ENCODE measurements at regions not wholly inside any gene's neighbourhood (a gene's known extent, or its start where the extent isn't known, plus 50 kb on each side); places are given as distances from the start of the nearest gene placed in this dataset.

- no peak for DNase-seq
- no peaks in the 10 kb centered on the region for H3K9me3 ChIP-seq (ENCODE audit: low read depth)
- in situ Hi-C loops (cut with MboI): no loop called here
Measured at GRCh38 chr10:8539056-8539455, 484.6 kb downstream of the GATA3 start.

GRCh38 chr10:8543361-8544056, 489.0 kb downstream of the GATA3 start:
- TF ChIP-seq EZH2phosphoT487 (IDR thresholded peaks at IDR 0.05; ENCODE audit: insufficient read depth, low read depth) (no peak), EZH2 (IDR thresholded peaks at IDR 0.05; ENCODE audit: insufficient read depth, poor library complexity, severe bottlenecking) (no peak)
- 5 to 8% methylated on average over 3 of the region's 3 CpGs for WGBS, 2 experiments (ENCODE audit: low coverage in 1 of 2, low lambda C conversion rate in 2 of 2, missing lambda C conversion rate in 2 of 2)
- no peak for DNase-seq
- no peaks in the 10 kb centered on the region for H3K27me3 ChIP-seq (replicated peaks; ENCODE audit: insufficient read depth)
- no peak overlapping the region for H3K4me2 ChIP-seq (ENCODE audit: unreplicated experiment)
- H3K27ac ChIP-seq: no peak overlapping the region
- H3K36me3 ChIP-seq (ENCODE audit: low read depth): no peaks in the 10 kb centered on the region
- no peak overlapping the region for H3K9ac ChIP-seq
- H3K4me3 ChIP-seq: no peak overlapping the region
- H3K4me1 ChIP-seq (ENCODE audit: insufficient read depth): no peaks in the 10 kb centered on the region
- H3K9me3 ChIP-seq (ENCODE audit: low read depth): no peaks in the 10 kb centered on the region
- H3K79me2 ChIP-seq (ENCODE audit: insufficient read depth): no peaks in the 10 kb centered on the region
- H3K9me2 ChIP-seq (ENCODE audit: insufficient read depth): no peaks in the 10 kb centered on the region
- no peak overlapping the region for H2AFZ ChIP-seq
- in situ Hi-C loops (cut with MboI): no loop called here
- no peaks in the 10 kb centered on the region for H4K20me1 ChIP-seq (ENCODE audit: insufficient read depth)
- H3F3A ChIP-seq (ENCODE audit: insufficient read depth): no peaks in the 10 kb centered on the region

More at GRCh38 chr10:8539056-8539455, 484.6 kb downstream of the GATA3 start:
- no peak overlapping the region for H2AFZ ChIP-seq
- no peak overlapping the region for H3K4me2 ChIP-seq (ENCODE audit: unreplicated experiment)
- 4 to 6% methylated on average over 3 of the region's 3 CpGs for WGBS, 2 experiments (ENCODE audit: low coverage in 1 of 2, low lambda C conversion rate in 2 of 2, missing lambda C conversion rate in 2 of 2)
- TF ChIP-seq EZH2phosphoT487 (IDR thresholded peaks at IDR 0.05; ENCODE audit: insufficient read depth, low read depth) (no peak), EZH2 (IDR thresholded peaks at IDR 0.05; ENCODE audit: insufficient read depth, poor library complexity, severe bottlenecking) (no peak)
- H3K27ac ChIP-seq: no peak overlapping the region
- no peaks in the 10 kb centered on the region for H3K4me1 ChIP-seq (ENCODE audit: insufficient read depth)
- no peaks in the 10 kb centered on the region for H3K36me3 ChIP-seq (ENCODE audit: low read depth)
- H4K20me1 ChIP-seq (ENCODE audit: insufficient read depth): no peaks in the 10 kb centered on the region
- H3K9ac ChIP-seq: no peak overlapping the region
- H3K79me2 ChIP-seq (ENCODE audit: insufficient read depth): no peaks in the 10 kb centered on the region
- H3K27me3 ChIP-seq (replicated peaks; ENCODE audit: insufficient read depth): no peaks in the 10 kb centered on the region
- H3K9me2 ChIP-seq (ENCODE audit: insufficient read depth): no peaks in the 10 kb centered on the region
- no peak overlapping the region for H3K4me3 ChIP-seq
- H3F3A ChIP-seq (ENCODE audit: insufficient read depth): no peaks in the 10 kb centered on the region

- DNase-seq: no peak
- Histone ChIP-seq H3K36me3 (ENCODE audit: low read depth) (no peaks in the 10 kb centered on the region), H3K4me1 (ENCODE audit: insufficient read depth) (no peaks in the 10 kb centered on the region), H3K4me3 (no peak overlapping the region), H3K9me2 (ENCODE audit: insufficient read depth) (no peaks in the 10 kb centered on the region), H3K9me3 (ENCODE audit: low read depth) (no peaks in the 10 kb centered on the region), H3K27me3 (replicated peaks; ENCODE audit: insufficient read depth) (no peaks in the 10 kb centered on the region), H3K27ac (no peak overlapping the region), H3F3A (ENCODE audit: insufficient read depth) (no peaks in the 10 kb centered on the region), H4K20me1 (ENCODE audit: insufficient read depth) (no peaks in the 10 kb centered on the region), H2AFZ (no peak overlapping the region), H3K79me2 (ENCODE audit: insufficient read depth) (no peaks in the 10 kb centered on the region), H3K9ac (no peak overlapping the region), H3K4me2 (ENCODE audit: unreplicated experiment) (no peak overlapping the region)
- in situ Hi-C loops (cut with MboI): no loop called here
- WGBS, 2 experiments (ENCODE audit: low coverage in 1 of 2, low lambda C conversion rate in 2 of 2, missing lambda C conversion rate in 2 of 2): 23 to 33% methylated on average over 2 of the region's 2 CpGs
- TF ChIP-seq EZH2phosphoT487 (IDR thresholded peaks at IDR 0.05; ENCODE audit: insufficient read depth, low read depth) (no peak), EZH2 (IDR thresholded peaks at IDR 0.05; ENCODE audit: insufficient read depth, poor library complexity, severe bottlenecking) (no peak)
Measured at GRCh38 chr10:8544057-8544380, 489.5 kb downstream of the GATA3 start.

- no peaks in the 10 kb centered on the region for H3K9me3 ChIP-seq (ENCODE audit: low read depth)
- H3K27ac ChIP-seq: no peak overlapping the region
- H3K4me3 ChIP-seq: no peak overlapping the region
- no peaks in the 10 kb centered on the region for H3F3A ChIP-seq (ENCODE audit: insufficient read depth)
- TF ChIP-seq EZH2 (IDR thresholded peaks at IDR 0.05; ENCODE audit: insufficient read depth, poor library complexity, severe bottlenecking) (no peak), EZH2phosphoT487 (IDR thresholded peaks at IDR 0.05; ENCODE audit: insufficient read depth, low read depth) (no peak)
- H4K20me1 ChIP-seq (ENCODE audit: insufficient read depth): no peaks in the 10 kb centered on the region
- no peaks in the 10 kb centered on the region for H3K36me3 ChIP-seq (ENCODE audit: low read depth)
- in situ Hi-C loops (cut with MboI): no loop called here
- H3K4me2 ChIP-seq (ENCODE audit: unreplicated experiment): no peak overlapping the region
- H3K9ac ChIP-seq: no peak overlapping the region
- no peaks in the 10 kb centered on the region for H3K9me2 ChIP-seq (ENCODE audit: insufficient read depth)
- H3K4me1 ChIP-seq (ENCODE audit: insufficient read depth): no peaks in the 10 kb centered on the region
- no peak overlapping the region for H2AFZ ChIP-seq
- H3K27me3 ChIP-seq (replicated peaks; ENCODE audit: insufficient read depth): no peaks in the 10 kb centered on the region
- no peak for DNase-seq
- WGBS, 2 experiments (ENCODE audit: low coverage in 1 of 2, low lambda C conversion rate in 2 of 2, missing lambda C conversion rate in 2 of 2): 21 to 29% methylated on average over 6 of the region's 6 CpGs
- H3K79me2 ChIP-seq (ENCODE audit: insufficient read depth): no peaks in the 10 kb centered on the region
Measured at GRCh38 chr10:8544500-8544899, 490.0 kb downstream of the GATA3 start.

GRCh38 chr10:8554574-8554973, 500.1 kb downstream of the GATA3 start:
- no peak overlapping the region for H3K4me2 ChIP-seq (ENCODE audit: unreplicated experiment)
- no peaks in the 10 kb centered on the region for H3K36me3 ChIP-seq (ENCODE audit: low read depth)

More at GRCh38 chr10:8554574-8554973, 500.1 kb downstream of the GATA3 start:
- Histone ChIP-seq H3F3A (ENCODE audit: insufficient read depth) (no peaks in the 10 kb centered on the region), H3K27ac (no peak overlapping the region), H3K9ac (no peak overlapping the region), H3K79me2 (ENCODE audit: insufficient read depth) (no peaks in the 10 kb centered on the region), H4K20me1 (ENCODE audit: insufficient read depth) (no peaks in the 10 kb centered on the region), H2AFZ (no peak overlapping the region), H3K4me3 (no peak overlapping the region), H3K4me1 (ENCODE audit: insufficient read depth) (no peaks in the 10 kb centered on the region), H3K27me3 (replicated peaks; ENCODE audit: insufficient read depth) (no peaks in the 10 kb centered on the region), H3K9me3 (ENCODE audit: low read depth) (no peaks in the 10 kb centered on the region), H3K9me2 (ENCODE audit: insufficient read depth) (no peaks in the 10 kb centered on the region)
- TF ChIP-seq EZH2 (IDR thresholded peaks at IDR 0.05; ENCODE audit: insufficient read depth, poor library complexity, severe bottlenecking) (no peak), EZH2phosphoT487 (IDR thresholded peaks at IDR 0.05; ENCODE audit: insufficient read depth, low read depth) (no peak)
- in situ Hi-C loops (cut with MboI): no loop called here
- DNase-seq: no peak
- WGBS, 2 experiments (ENCODE audit: low coverage in 1 of 2, low lambda C conversion rate in 2 of 2, missing lambda C conversion rate in 2 of 2): 1 to 5% methylated on average over 4 of the region's 4 CpGs
